HG03060 (cell line): ENCODE measurements at regions not wholly inside any gene's neighbourhood (a gene's known extent, or its start where the extent isn't known, plus 50 kb on each side); places are given as distances from the start of the nearest gene placed in this dataset.

Source experiments
- ATAC-seq: cut with Tn5 transposase; IDR thresholded peaks from one replicate; pipeline ENCODE4 v1.9.1; 2021; ENCODE audit warnings: low read depth, moderate number of reproducible peaks; ENCODE audit not compliant: unreplicated experiment

DNA sequence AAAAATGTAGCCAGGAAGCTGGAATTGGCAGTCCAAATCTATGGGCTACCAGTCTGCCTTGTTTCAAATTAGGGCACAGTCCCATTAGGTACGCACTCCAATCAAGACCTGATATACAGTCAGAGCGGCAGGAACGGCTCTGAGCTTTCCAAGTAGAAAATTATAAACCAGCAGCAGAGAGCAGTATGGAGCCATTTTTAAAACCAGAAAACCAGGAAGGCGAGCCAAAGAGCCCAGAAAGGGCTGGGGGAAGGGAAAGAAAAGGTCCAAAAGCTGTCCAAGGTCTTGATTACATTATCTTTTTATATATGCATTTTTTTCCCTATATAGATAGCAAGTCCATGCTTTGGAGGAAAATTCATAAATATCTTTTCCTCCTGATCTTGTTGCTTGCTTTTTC is 719.0 kb downstream of the RWDD3 start:
- ATAC-seq, result no peak

DNA sequence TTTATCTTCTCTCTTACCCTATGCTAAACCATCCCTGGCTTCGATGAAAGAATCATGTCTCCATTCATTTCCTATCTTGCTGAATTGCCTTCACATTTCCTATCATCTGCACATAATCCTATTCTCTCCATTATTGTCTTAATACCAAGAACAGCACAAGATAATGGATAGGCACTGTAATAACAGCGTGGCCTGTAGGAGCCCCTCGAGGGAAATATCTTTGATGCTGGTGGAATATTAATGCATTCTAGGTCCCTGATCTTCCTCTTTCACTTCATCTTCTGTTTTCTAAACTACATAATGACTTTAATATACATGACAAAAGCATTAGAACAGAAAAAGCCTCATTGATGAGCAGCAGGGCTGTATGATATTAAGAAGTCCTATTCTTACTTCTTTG is 720.6 kb downstream of the RWDD3 start:
- ATAC-seq, result no peak

DNA sequence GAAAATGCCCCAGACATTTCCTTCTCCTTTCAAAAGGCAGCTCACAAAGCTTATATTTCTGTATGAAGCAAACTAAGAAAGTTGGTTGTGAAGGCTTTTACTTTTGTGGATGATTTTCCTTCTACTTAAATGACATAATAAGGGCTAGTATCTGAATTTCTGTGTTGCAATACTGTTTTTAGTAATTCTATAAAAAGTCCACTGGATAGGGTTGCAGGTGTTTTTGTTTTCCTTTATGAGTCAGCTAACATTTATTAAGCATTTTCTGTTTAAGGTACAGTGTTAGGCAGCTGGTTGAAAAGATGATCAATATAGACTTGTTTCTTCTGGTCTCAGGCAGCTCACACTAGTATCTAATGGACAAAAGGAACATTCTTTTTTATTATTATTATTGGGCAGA is 722.2 kb downstream of the RWDD3 start:
- no peak for ATAC-seq

DNA sequence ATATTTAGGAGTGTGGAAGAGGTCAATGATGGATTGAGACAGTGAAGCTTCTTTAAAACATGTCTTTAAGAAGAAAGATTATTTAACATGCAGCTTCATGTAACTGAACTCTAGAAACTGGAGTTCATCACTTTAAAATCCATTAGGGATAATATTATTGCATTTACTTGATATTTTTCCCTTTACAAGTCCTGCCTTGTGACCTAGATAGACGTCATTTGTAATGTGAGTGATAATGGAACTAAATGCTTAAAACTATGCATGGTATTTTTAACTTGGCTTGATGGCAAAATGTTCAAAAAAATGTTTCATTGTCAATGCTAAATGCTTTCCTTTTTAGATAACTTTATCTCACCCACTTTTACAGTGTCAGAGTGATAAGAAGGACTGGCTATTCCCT is 723.7 kb downstream of the RWDD3 start:
- no peak for ATAC-seq

DNA sequence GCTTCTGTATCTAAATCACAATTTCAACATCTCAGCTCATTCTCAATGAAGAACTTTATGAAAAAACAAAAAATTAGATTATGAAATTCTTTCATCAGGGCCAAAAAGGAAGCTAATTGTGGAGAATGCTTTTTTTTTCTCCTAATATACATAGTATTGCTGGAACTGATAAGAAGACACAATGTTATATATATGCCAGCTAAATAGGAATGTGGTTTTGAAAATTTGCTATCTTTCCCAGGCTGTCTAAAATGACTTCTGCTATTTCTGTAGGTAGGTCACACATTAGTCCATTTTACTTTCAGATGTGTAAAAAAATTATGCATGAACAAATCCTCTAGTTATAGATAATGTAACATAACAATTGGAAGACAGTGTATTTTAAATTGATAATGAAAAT is 732.9 kb downstream of the RWDD3 start:
- ATAC-seq, result no peak

DNA sequence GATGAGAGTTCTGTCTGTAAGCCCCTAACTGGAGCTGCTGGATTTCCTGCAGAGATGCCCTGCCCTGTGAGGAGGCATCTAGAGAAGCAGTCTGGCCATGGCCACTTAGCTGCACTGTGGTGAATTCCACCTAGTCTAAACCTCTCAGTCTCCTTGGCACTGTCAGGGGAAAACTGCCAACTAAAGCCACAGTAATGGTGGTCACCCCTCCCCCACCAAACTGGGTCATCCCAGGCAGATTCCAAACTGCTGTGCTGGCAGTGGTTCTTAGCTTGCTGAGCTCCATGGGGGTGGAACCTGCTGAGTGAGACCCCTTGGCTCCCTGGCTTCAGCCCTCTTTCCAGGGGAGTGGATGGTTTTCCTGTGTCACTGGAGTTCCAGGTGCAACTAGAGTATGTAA is 740.6 kb downstream of the RWDD3 start:
- no peak for ATAC-seq

DNA sequence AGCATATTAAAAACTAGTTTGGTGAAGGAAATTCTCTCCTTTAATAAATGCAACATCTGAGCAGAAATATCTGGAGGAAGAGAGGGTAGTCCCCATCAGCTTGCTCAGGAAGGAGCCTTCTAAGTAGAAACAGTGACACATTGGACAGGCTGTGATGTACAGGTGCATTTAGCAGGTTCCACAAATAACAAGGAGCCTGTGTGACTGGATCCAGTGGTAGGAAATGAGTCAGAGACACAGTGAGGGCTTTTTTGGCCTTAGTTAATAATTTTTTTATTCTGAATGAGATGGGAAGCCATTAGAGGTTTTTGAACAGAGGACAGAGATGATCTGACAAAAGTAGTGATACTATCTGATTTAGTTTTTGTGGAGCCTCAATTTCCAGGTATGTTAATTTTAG is 738.9 kb upstream of the PTBP2 start:
- no peak for ATAC-seq

DNA sequence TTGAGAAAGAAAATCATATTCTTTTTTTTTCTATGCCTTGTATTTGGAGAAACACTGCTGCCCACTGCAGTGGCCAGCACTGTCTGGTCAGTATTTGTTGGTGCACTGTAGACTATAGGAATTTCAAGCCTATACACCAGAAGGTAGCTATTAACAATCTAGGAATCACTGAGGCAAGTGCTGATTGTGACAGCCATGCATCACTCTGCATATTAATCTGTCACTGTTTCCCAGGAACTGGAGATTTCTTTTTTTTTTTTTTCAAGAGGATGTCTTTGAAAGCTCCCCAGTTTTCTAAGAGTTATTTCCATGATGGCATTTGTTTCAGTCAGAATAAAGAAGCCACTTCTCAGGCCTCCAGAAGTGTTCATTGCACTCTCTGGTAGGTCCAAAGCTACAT is 737.8 kb upstream of the PTBP2 start:
- no peak for ATAC-seq

DNA sequence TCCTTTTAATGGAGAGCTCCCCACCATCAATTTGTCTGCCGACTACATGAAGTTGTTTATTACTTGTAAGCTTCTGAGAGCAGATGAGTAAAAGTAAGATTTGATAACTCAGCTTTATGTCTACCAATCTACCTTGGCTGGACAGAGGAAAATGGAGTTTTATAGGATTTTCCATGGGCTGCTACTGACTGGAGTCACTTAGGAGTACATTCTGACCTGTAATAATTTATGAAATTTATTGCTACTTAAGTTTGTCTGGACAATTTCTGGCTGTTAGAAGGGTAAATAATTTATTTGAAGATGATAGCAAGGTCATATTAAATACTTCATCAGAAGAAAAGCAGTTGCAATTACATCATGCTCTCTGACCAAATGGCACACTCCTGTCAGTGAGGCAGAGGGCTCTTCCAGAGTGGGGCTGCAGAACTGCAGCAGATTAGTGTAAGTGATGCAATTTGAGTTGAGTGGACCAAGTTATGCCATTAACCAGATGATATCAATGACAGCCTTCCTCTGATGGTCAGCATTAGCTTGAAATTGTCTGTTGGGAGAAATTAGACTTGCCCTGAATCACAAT is 736.7 kb upstream of the PTBP2 start:
- no peak for ATAC-seq

DNA sequence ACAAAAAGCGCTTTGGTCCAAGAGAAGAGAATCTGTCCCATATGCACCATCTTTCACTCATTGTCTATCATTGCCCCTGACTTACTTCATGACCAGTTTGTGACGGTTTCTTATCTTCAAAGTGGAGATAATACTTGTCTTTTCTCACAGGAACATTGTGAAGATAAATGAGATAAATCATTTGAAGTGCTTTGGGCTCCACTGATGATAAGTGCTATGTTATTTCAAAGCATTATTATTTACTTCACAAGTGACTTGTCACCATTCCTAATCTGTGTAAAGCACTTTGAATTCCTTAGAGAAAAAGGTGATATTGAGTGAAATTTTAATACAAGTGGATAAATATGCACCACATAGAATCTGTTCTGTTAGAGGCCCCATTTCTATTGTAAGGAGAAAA is 731.6 kb upstream of the PTBP2 start:
- no peak for ATAC-seq

DNA sequence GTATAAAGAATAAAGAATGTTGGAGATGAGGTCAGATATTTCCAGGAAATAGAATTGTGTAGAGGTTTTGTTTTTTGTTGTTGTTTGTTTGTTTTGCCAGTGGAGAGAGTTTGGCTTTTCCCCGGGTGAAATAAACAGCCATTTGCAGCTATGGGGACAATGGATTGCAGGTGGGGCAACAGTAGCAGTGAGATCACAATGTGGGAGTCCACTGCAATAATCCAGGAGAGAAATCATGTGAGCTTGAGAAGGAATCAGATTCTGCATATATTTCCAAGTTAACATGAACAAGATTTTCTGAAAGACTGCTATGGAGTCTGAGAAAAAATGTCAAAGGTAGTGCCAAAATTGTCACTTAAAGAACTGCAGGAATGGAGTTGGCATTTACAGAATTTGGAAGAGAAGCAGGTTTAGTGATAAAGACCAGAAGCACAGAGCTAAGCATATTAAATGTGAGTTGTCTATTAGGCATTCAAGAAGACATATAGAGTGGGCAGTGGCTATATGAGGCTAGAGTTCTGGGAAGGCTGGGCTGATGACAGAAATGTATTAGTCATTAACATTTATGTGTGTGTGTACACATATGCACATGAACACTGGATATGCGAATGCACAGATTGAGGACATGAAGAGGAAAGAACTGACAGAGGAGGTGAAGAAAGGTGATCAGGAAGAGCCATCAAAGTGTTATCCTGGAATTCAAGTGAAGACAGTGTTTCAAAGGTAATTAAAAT is 729.6 kb upstream of the PTBP2 start:
- ATAC-seq, result no peak

DNA sequence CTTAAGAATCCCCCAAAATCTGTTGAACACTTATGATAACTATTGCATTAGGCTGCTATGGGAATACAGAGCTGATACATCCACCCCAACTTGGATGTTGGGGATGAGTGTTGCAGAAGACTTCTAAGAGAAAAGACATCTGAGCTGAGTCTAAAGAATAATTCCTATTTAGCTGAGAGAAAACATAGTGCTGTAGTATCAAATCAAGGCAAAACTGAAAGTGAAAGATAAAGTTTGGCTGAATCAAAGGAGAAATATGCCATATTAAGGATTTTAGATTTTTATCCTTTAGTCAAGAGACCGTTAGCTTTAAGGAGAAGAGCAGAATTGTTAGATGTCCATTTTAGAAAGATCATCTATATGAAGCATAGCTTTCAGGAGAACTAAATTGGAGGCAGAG is 726.9 kb upstream of the PTBP2 start:
- ATAC-seq, result no peak

DNA sequence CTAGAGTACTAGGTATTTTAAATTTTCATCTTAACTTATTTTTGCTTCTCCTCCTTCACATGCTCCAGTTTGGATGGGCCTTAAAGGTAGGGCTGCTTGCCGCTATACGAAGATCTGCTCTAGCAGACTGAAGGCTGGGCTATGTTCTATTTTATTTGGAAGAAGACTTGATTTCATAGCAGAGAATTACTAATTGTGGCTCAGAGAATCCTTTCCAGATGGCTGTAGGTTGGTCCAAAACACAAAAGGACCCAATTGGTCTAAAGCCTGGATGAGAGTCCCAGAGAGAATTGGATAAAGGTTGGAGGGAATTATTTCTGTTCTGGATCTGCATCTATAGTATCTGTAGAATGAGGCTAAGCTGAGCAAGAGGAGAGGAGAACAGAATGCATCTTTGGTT is 719.4 kb upstream of the PTBP2 start:
- ATAC-seq, result no peak

DNA sequence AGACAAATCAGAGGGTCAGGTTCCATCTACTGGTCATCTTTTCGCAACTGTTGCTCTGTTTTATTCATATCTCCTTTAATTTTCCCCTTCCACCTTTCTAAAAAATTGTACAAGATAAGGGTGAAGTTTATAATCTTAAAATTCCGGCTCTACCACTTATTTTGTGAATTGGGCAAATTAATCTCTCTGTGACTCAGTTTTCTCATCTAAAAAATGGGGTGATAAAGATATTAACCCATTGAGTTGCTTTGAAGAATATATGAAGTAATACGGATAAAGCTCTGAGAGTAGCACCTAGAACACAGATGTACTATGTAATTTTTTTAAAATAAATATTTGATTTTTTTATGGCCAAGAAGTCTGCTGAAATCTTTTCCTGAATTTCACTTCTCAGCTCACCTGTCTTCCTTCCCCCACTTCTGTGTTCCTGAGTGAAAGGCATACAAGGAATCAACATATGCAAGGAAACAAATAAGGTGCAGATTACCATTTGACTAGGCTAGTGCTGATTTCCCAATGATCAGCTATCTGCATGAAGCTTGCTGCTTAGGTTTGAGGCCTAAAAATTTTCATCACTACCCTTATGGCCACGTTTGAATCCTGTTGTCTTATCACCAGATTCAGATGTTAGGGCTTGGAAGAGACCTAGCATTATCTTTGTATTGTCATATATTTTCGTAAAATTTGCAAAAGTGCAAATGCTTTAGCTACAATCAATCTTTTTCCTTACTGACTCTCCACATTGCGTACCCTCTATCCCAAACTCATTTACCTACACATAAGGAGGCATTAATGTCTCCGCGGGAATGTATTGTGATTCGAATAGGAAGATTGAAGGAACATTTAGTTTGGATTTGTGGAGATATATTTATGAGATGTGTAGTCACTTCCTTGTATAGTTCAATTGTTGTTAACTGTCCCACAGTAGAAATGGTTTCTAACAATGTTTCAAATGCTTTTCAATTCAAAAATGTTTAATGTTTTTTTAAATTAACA is 718.3 kb upstream of the PTBP2 start:
- ATAC-seq, result no peak

DNA sequence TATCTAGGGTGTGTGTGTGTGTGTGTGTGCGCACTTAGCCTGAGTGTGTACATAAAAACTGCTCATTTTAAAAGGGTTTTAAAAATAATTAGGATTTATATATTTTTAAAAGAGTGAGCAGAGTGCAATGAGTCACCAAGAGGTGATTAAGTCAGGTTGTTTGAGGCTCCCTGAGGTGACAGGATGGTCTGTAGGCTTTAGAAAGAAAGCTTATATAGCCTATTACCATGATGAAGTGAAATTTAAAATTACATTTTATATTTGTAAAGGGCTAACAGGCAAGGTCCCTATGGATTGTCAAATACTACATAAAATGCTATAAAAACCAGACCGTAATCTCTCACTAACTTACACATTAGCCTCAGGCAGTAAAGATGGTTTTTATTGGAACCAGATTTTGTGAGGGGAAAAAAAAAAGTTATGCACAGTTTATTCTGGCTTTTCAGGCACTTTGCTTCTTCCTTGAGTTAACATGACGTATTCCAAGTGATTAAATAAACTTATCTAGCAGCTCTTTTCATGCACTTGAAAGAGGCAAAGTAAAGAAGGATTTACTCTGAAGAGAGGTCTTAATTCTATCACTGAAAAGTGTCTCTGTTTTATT is 711.7 kb upstream of the PTBP2 start:
- no peak for ATAC-seq

DNA sequence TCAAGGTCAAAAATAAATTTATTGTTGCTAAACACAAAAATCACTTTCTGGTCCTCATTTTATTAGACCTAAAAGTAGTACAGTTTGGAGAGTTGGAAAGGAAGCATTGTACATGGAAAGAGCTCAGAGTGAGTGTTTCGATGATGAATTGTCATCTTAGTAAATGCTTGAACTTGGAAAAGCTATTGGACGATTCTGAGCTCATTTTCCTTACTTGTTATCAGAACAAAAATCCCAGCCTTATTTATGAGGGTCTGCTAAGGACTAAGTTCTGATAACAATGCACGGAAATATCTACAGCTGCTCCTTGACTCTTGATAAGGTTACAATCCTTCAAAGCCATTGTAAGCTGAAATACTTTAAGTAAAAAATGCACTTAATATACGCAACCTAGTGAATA is 710.0 kb upstream of the PTBP2 start:
- no peak for ATAC-seq

DNA sequence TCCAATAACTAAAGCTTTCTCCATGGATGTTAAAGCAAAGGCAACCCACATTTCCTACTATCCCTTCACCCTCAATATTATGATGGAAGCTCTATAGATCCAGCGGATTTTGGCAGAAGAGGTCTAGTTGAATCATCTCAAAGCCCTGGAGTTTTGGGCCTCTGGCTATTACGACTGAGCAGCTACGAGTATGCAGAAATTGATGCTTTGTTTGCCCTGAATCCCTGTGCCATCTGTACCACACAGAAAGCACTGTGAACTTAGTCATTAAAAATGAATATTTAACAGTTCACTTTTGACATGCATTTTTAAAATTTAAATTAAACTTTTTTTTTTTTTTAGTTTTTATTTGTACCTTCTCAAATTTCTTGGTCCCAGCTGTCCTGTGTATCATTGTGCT is 705.4 kb upstream of the PTBP2 start:
- ATAC-seq, result no peak

DNA sequence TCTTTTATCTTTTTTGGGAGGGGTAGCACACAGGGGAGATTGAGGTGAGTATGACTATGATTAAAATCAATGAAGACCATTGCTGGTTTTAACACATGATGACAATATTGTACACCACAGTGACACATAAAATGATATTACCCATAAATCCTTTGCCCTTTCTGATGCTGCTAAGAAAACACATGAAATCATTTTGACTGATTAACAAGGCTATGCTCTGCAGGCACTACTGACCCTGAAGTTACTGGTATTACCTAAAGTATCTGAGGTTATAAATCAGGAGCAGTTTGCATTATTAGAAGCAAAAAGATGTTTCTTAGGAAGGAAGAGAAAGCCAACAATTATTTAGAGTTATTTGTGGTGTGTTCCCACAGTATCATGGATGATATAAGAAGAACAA is 701.2 kb upstream of the PTBP2 start:
- no peak for ATAC-seq

DNA sequence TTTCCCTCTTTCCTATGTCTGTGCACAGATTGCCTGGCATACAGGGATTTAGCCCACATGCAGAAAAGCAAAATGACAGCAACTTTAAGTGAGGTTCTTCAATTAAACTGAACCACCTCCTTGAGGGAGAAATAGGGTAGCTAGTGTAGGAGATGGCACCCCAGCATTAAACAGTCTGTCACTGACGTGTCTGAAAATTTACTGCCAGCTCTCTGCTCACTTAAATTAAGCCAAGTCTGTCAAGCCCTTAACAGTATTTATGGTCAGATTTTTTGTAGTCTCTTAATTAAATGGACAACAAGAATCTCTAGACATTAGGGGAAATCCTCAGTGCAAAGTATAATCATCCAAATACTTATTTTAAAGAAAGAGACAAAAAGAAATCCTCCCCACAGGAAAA is 696.5 kb upstream of the PTBP2 start:
- ATAC-seq, result no peak

DNA sequence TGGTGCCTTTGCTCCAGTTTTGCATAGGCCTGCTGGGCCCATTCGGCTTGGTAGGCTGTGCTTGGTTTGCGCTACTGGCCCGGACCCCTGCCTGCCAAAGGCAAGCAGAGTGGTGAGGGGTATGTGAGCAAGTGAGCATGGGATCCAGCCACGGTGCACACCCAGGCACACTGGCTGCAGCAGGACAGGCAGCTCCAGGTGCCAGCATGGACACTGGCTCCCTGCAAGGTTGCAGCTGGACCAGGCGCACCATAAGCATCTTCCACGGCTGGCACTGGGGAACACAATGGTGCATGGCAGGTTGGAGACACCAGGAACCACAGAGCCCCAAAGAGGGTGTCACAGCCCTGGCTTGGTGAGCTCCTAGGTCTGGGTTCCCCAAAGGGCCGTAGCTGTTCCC is 693.5 kb upstream of the PTBP2 start:
- no peak for ATAC-seq

DNA sequence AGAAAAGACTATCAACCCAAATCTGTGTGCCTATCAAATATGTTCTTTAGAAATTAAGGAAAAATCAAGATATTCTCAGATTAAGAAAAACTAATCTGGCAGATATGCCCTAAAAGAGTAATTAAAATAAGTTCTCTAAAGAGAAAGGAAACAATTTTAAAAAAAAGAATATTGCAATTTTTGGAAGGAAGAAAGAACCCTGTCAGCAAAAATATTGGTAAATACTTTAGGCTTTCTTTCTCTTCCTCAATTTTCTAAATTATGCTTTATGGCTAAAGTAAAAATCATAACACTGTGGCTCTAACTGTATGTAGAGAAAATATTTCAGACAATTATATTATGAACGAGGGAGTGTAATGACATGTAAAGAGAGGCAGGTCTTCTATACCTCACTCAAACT is 691.3 kb upstream of the PTBP2 start:
- no peak for ATAC-seq
